ENCODE measurements at regions not wholly inside any gene's neighbourhood (a gene's known extent, or its start where the extent isn't known, plus 50 kb on each side); places are given as distances from the start of the nearest gene placed in this dataset.

DNA sequence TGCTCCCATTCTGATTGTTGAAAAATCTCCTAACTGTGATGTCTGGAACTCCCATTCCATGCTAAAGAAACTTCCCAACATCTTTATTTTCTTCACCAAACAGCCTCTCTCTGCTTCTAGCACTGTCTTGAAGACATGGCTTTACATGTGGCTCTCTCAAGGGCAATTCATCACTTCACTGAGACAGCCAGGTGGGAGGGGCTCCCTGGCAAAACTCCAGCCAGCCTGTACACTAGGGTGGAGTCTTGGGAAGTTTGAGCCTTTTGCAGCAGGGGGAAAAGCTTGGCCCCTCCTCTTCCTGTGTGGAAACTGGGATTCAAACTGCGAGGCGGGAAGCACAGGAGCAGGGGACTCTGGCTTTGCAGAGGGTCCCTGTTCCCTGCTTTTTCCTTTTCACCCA is 130.5 kb upstream of the TTC29 start:
- TF ChIP-seq CTCF (IDR thresholded peaks at IDR 0.05; ENCODE audit: low read depth, low read length, poor library complexity, severe bottlenecking) (no peak), EZH2phosphoT487 (IDR thresholded peaks at IDR 0.05; ENCODE audit: borderline replicate concordance, low read length) (no peak)

Data from DOHH2 (cell line).